Uterus (tissue), 3 donors: ENCODE measurements at regions not wholly inside any gene's neighbourhood (a gene's known extent, or its start where the extent isn't known, plus 50 kb on each side); places are given as distances from the start of the nearest gene placed in this dataset.

Source experiments
- DNase-seq, 2 donors: peaks; one replicate each; pipeline ENCODE4 v3.0.0-alpha.2; 2019 to 2020
- H3K27ac ChIP-seq, 2 donors: fragments of 200-600 bp; sonication (generic); 1 replicate in 1 of 2; 2 replicates in 1 of 2; pipeline ENCODE4 v1.5.1; 2016 to 2018
- H3K27me3 ChIP-seq, 2 donors: fragments of 200-600 bp; sonication (generic); one replicate each; pipeline ENCODE4 v1.5.1; 2018 to 2019; ENCODE audit warnings: control low read depth in 1 of 2
- H3K36me3 ChIP-seq, 2 donors: fragments of 200-600 bp; sonication (generic); one replicate each; pipeline ENCODE4 v1.5.1; 2019; ENCODE audit warnings: control low read depth in 1 of 2
- H3K4me1 ChIP-seq, 2 donors: fragments of 200-600 bp; sonication (generic); one replicate each; pipeline ENCODE4 v1.5.1; 2018 to 2019; ENCODE audit warnings: control low read depth in 1 of 2
- H3K4me3 ChIP-seq, 2 donors: fragments of 200-600 bp; sonication (generic); 1 replicate in 1 of 2; 2 replicates in 1 of 2; pipeline ENCODE4 v1.5.1; 2018 to 2019; ENCODE audit warnings: mild to moderate bottlenecking in 1 of 2
- H3K9me3 ChIP-seq, 2 donors: fragments of 200-600 bp; sonication (generic); one replicate each; pipeline ENCODE4 v1.5.1; 2019; ENCODE audit warnings: control low read depth in 1 of 2
- CTCF ChIP-seq, 4 experiments: fragments of 200-600 bp in 2 of 4; fragments of 450-650 bp in 2 of 4; sonication (generic) in 2 of 4; IDR thresholded peaks; one replicate each; pipeline ENCODE4 v1.5.1; 2016 to 2019; ENCODE audit warnings: antibody characterized with exemption in 4 of 4, mild to moderate bottlenecking in 2 of 4, moderate library complexity in 1 of 4
- POLR2A ChIP-seq, 2 donors: fragments of 450-650 bp; IDR thresholded peaks; one replicate each; pipeline ENCODE4 v1.6.1; 2016; ENCODE audit warnings: antibody characterized with exemption in 2 of 2, mild to moderate bottlenecking in 1 of 2, moderate library complexity in 1 of 2
- intact Hi-C: fragments of 100-400 bp; cut with DNase I; formaldehyde crosslinking; loops from one replicate; pipeline ENCODE4 v1.15.1; 2023; ENCODE audit warnings: low total_unique reads
- donor health status: DM: yes; HTN: yes; CAD: no.

GRCh38 chrX:96563646-96564045 is 121.0 kb upstream of the DIAPH2 start:
- TF ChIP-seq POLR2A (IDR thresholded peaks at IDR 0.05) = no peak
- no peak for TF ChIP-seq CTCF (IDR thresholded peaks at IDR 0.05)
- no peak for DNase-seq
- no peaks in the 10 kb centered on the region for H3K27me3 ChIP-seq
- intact Hi-C loops = no loop called here
- no peaks in the 10 kb centered on the region for H3K4me1 ChIP-seq
- no peak overlapping the region for H3K4me3 ChIP-seq
- H3K9me3 ChIP-seq = no peaks in the 10 kb centered on the region
- H3K36me3 ChIP-seq = no peaks in the 10 kb centered on the region
- no peak overlapping the region for H3K27ac ChIP-seq

- TF ChIP-seq CTCF (IDR thresholded peaks at IDR 0.05) (no peak), POLR2A (IDR thresholded peaks at IDR 0.05) (no peak)
- Histone ChIP-seq H3K4me3 (no peak overlapping the region), H3K4me1 (no peaks in the 10 kb centered on the region), H3K27ac (no peak overlapping the region), H3K9me3 (no peaks in the 10 kb centered on the region), H3K36me3 (no peaks in the 10 kb centered on the region), H3K27me3 (no peaks in the 10 kb centered on the region)
- DNase-seq = no peak
- intact Hi-C loops = no loop called here
Observed at GRCh38 chrX:96564595-96564994, 120.0 kb upstream of the DIAPH2 start.

- no peak for TF ChIP-seq CTCF (IDR thresholded peaks at IDR 0.05)
- no peak for TF ChIP-seq POLR2A (IDR thresholded peaks at IDR 0.05)
- no peaks in the 10 kb centered on the region for H3K9me3 ChIP-seq
- no peaks in the 10 kb centered on the region for H3K4me1 ChIP-seq
- no peak overlapping the region for H3K27ac ChIP-seq
- no peak overlapping the region for H3K4me3 ChIP-seq
- intact Hi-C loops = no loop called here
- H3K27me3 ChIP-seq = no peaks in the 10 kb centered on the region
- no peak for DNase-seq
- no peaks in the 10 kb centered on the region for H3K36me3 ChIP-seq
Observed at GRCh38 chrX:96566878-96567277, 117.8 kb upstream of the DIAPH2 start.

GRCh38 chrX:96568071-96568470 is 116.6 kb upstream of the DIAPH2 start:
- H3K27ac ChIP-seq = no peak overlapping the region
- no peaks in the 10 kb centered on the region for H3K4me1 ChIP-seq
- no peak overlapping the region for H3K4me3 ChIP-seq
- DNase-seq = no peak
- intact Hi-C loops = no loop called here
- H3K9me3 ChIP-seq = no peaks in the 10 kb centered on the region
- no peaks in the 10 kb centered on the region for H3K36me3 ChIP-seq
- no peak for TF ChIP-seq CTCF (IDR thresholded peaks at IDR 0.05)
- no peak for TF ChIP-seq POLR2A (IDR thresholded peaks at IDR 0.05)
- H3K27me3 ChIP-seq = no peaks in the 10 kb centered on the region

- Histone ChIP-seq H3K4me1 (no peaks in the 10 kb centered on the region), H3K4me3 (no peak overlapping the region), H3K9me3 (no peaks in the 10 kb centered on the region), H3K36me3 (no peaks in the 10 kb centered on the region), H3K27me3 (no peaks in the 10 kb centered on the region), H3K27ac (no peak overlapping the region)
- TF ChIP-seq POLR2A (IDR thresholded peaks at IDR 0.05) (no peak), CTCF (IDR thresholded peaks at IDR 0.05) (no peak)
- DNase-seq = no peak
- intact Hi-C loops = no loop called here
Observed at GRCh38 chrX:96569034-96569433, 115.6 kb upstream of the DIAPH2 start.
